Activated CD8-positive, alpha-beta memory T cell treated with anti-CD3 and anti-CD28 coated beads, Interleukin-2, amount 50 U/mL, for 48 hours (primary cell): ENCODE measurements at regions not wholly inside any gene's neighbourhood (a gene's known extent, or its start where the extent isn't known, plus 50 kb on each side); places are given as distances from the start of the nearest gene placed in this dataset.

ENCODE experiments used
- DNase-seq: peaks from one replicate; pipeline ENCODE4 v3.0.0-alpha.2; 2020

- DNase-seq: no peak
These were observed 556.9 kb upstream of the SLIT2 start for GRCh38 chr4:19694812-19695211.

- no peak for DNase-seq
These were observed 557.7 kb upstream of the SLIT2 start for GRCh38 chr4:19693936-19694570.

- no peak for DNase-seq
These were observed 562.2 kb upstream of the SLIT2 start for GRCh38 chr4:19689511-19689910.

- DNase-seq: no peak
These were observed 565.2 kb upstream of the SLIT2 start for GRCh38 chr4:19686456-19686855.

- DNase-seq: no peak
These were observed 567.6 kb upstream of the SLIT2 start for GRCh38 chr4:19684084-19684483.

GRCh38 chr4:19683426-19683825 lies 568.3 kb upstream of the SLIT2 start:
- no peak for DNase-seq

GRCh38 chr4:19677211-19677610 lies 574.5 kb upstream of the SLIT2 start:
- no peak for DNase-seq

- DNase-seq: no peak
These were observed 576.4 kb upstream of the SLIT2 start for GRCh38 chr4:19675172-19675811.

GRCh38 chr4:19659101-19659500 lies 592.6 kb upstream of the SLIT2 start:
- DNase-seq: no peak

GRCh38 chr4:19657856-19658255 lies 593.8 kb upstream of the SLIT2 start:
- no peak for DNase-seq

- DNase-seq: no peak
These were observed 596.0 kb upstream of the SLIT2 start for GRCh38 chr4:19655666-19656065.

- no peak for DNase-seq
These were observed 600.5 kb upstream of the SLIT2 start for GRCh38 chr4:19650903-19651864.

- DNase-seq: no peak
These were observed 606.1 kb upstream of the SLIT2 start for GRCh38 chr4:19645589-19645988.

GRCh38 chr4:19636451-19636850 lies 615.3 kb upstream of the SLIT2 start:
- no peak for DNase-seq

- DNase-seq: no peak
These were observed 619.9 kb upstream of the SLIT2 start for GRCh38 chr4:19631814-19632213.

- DNase-seq: no peak
These were observed 627.8 kb upstream of the SLIT2 start for GRCh38 chr4:19623866-19624265.

GRCh38 chr4:19615086-19615689 lies 636.5 kb upstream of the SLIT2 start:
- DNase-seq: no peak

GRCh38 chr4:19614171-19614570 lies 637.5 kb upstream of the SLIT2 start:
- no peak for DNase-seq

- DNase-seq: no peak
These were observed 655.4 kb upstream of the SLIT2 start for GRCh38 chr4:19596342-19596741.

GRCh38 chr4:19592391-19592790 lies 659.3 kb upstream of the SLIT2 start:
- no peak for DNase-seq

GRCh38 chr4:19583827-19584569 lies 667.7 kb upstream of the SLIT2 start:
- DNase-seq: no peak

GRCh38 chr4:19580095-19580494 lies 671.6 kb upstream of the SLIT2 start:
- DNase-seq: no peak

- no peak for DNase-seq
These were observed 672.1 kb upstream of the SLIT2 start for GRCh38 chr4:19579608-19580007.
